ENCODE measurements at regions not wholly inside any gene's neighbourhood (a gene's known extent, or its start where the extent isn't known, plus 50 kb on each side); places are given as distances from the start of the nearest gene placed in this dataset.
"Not testable (repeated sequence)": the region's sequence is repeated elsewhere in the genome, so short reads cannot be mapped to it uniquely, and the experiment has no call there.

DNA sequence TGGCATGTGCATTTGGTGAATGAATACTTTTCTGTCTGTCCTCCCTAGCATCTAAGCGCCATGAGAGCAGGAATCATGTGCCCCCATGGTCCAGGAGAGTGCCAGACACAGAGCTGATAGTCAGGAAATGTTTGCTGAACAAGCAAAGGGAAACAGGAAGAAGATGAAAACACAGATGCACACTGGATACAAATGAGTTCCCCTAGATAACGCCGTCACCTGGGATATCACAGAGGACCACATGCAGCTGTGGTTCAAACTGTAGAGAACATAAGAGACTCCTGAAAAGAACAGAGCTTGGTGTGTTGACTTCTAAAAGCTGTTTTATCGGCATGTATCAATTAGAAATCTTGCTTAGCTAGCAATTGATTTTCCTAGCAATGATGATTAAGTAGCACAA lies 293.7 kb downstream of the BTBD3 start:
- no peak for DNase-seq

DNA sequence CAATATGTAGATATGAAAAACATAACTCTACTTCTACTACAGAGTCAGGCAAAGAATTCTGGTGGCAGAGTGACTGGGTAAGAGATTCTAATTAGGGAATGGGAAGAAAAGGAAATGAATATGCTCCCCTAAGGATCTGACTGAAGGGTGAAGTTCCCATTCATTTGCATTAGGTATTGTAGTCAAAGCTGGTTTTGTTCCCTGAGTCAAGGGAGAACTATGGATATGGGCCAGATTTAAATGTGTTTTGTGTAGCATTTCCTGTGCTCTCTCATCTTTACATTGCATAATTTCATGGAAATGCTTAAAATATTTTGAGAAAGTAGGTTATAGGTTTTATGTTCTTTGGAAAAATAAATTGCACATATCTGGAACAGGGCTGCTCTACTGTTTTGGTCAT lies 299.7 kb downstream of the BTBD3 start:
- DNase-seq, result no peak

DNA sequence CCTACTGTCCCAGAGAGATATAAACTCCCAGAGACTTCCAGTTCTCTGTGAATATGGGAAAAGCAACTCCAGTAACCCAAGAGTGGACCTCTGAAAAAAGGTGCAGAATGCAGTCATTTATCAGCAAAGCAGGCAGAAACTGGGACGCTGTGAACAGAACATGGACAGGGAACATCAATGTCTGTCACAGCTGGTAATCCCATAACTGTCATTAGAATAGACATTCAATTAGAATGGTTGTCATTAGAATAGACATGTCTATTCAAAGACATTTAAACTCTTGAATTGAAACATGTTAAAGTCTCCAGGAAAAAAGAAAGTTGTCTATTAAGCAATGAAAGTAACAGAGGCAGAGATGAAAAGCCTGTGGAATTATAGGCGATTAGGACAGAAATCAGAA lies 302.1 kb downstream of the BTBD3 start:
- no peak for DNase-seq

DNA sequence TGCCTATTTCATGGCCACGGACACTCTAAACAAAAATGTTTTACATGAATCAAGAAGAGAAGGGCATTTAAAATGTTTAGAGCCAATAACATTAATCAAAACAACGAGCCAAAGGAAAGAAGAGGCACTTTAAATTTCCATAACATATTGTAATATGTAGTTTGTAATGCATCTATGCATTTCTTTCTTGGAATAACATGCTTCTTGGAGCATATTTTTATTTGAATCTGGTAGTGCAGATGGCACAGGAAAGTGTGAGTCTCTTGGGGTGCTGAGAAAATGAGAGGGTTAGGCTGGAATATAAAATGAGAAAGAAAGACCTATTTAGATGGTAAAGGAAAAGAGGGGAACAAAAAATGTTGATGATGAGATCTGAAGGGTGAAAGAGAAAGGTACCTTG lies 305.4 kb downstream of the BTBD3 start:
- DNase-seq, result no peak

DNA sequence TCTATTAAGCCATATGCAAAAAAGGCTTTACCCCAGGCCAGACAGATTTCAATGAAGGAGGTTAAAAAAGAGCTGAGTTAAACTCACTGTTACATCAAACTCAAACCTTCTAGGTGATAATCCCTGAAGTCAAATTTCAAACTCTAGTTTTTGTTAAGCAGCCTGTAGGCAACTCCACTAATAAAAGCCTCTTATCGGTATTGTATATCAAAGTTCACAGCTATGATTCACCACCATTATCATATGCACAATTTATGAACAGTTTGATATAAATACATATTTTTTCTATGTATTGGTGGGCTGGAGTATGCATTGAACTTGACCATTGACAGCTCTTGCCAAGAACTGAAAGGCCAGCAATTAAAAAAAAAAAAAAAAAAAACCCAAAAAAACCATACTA lies 308.2 kb downstream of the BTBD3 start:
- no peak for DNase-seq

DNA sequence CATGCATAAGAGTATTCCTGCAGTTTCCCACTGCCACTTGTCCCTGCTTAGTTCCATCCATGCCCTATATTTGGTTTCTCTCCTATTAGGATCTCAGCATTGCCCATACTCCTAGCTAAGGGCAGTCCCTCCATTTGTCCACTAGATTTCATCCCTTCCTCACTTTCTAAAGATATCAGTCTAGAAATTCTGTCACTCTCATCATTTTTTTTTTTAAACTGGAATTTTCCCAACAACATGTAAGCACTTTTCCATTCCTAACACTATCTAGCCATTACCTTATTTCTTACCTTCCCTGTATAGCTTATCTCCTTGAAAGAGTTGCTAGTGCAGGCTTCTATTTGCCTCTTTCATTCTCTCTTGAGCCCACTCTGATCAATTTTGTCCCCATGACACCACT lies 312.2 kb downstream of the BTBD3 start:
- no peak for DNase-seq

DNA sequence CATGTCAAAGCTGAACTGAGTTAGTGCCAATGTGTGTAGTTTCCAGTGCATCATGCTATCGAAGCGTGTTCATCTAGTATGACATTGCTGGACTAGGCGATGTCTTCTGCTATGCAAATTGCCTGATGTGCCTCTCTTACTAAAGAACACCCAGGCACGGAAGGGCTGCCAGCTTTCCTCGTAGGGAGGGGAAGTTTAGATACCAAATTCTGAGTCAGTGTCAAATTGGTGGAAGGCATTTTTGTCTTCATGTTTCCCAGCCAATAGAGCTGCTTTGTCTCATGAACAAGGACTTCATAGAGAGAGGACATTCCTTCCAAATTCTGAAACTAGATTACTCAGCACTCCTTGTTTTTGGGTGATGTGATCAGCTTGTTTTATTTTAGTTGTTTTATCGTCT lies 320.1 kb downstream of the BTBD3 start:
- DNase-seq, result no peak

DNA sequence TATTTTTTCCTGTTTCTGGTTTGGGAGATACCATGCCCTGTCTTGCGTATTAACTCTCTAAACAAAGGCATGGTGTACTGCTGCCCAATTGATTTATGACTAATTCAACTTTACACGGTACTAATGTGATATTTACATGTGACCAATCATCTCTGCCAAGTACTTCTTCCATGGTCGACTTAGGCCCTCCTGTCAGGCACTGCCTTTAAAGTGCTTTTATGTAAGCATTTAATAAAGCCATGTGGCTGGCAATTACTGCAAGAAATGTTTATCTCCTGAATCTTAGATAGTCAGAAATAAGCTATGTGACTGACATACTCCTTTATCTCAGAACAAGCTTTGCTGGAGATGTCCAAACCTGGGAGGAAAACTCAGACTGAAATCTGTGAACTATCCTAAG lies 323.4 kb downstream of the BTBD3 start:
- no peak for DNase-seq

DNA sequence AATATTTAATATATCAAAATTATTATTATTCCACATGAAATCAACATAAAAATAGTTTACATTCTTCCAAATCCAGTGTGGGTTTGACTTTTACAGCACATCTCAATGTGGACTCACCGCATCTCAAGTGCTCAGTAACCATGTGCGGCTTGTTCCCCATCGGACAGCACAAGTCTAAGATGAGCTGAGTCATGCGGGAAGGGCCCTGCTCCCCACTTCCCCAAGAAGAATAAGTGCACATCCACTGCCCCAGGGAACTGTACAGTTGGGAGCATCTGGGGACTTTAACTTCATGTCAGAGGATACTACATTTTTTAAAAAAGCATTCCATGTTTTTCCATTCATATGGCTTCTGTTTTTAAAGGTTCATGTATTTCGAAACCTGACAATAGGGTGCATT lies 325.6 kb downstream of the BTBD3 start:
- DNase-seq, result no peak

DNA sequence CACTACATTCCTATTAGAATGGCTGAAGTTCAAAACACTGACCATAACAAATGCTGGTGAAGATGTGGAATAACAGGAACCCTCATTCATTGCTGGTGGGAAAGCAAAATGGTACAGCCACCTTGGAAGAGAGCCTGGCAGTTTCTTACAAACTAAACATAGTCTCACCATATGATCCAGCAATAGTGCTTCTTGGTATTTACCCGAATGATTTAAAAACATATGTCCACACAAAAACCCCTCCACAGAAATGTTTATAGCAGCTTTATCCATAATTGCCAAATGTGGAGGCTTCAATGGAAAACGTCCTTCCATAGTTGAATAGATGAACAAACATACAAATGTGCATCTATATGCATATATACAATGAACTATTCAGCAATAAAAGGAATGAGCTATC lies 330.8 kb downstream of the BTBD3 start:
- no peak for DNase-seq

DNA sequence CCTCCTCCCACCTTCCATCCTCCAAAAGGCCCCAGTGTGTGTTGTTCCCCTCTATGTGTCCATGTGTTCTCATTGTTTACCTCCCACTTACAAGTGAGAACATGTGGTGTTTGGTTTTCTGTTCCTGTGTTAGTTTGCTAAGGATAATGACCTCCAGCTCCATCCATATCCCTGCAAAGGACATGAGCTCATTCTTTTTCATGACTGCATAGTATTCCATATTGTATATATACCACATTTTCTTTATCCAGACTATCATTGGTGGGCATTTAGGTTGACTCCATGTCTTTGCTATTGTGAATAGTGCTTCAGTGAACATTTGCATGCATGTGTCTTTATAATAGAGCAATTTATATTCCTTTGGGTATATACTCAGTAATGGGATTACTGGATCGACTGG lies 333.0 kb downstream of the BTBD3 start:
- DNase-seq, result not testable (repeated sequence)

DNA sequence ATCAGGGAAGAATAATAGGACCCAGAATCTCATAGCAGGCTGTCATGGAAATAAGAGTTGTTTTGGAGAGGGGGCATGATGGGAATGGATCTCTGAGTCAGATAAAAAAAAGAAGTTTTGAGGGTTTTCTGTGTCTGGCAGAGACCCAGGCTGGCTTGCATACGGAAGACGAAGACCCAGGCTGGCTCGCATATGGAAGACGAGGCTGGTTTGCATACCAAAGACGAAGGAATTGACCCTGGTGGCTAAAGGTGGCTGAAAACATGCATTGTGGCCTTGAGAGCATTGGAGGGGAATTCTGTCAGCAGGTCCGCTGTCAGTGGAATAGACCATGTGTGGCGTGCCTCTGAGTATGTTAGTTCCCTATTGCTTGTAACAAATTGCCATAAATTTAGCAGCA lies 335.1 kb downstream of the BTBD3 start:
- DNase-seq, result no peak

DNA sequence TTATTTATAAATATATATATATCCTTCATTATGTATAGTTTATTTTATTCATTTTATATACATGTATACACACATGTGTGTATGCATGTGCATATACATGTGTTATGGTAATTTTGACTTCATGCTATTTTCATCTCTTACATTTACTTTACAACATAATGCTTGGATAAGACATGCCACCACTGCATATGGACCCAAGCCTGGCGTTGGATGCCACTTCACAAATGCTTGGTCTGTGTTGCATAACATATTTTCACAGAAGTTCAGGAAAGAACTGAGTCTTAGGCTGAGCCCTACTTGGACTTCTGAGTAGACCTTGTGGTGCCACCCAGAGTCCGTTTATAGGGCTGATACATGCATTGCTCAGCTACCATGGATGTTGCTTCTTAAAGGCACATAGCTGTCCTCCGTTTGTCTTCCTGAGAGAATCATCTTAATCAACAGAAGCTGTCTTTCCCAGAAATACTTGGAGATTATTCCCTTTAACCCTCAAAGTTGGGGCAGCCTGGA lies 337.8 kb downstream of the BTBD3 start:
- no peak for DNase-seq

DNA sequence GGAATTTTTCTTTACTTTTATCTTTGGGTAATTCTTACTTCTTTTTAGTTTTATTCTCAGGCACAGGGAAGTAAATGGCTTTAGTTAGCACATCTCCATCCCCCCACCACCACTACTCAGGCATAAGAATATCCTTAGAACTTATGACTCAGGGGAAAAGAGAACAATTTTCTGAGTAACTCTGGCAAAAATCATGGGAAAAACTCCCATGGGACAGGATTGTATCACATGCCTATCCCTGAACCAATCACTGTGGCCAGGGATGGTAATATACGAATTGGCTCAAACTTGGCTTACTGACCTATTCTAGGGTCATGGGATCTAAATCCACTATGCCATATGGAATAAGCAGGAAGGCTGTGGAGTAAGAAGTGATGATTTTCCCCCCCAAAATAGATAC lies 339.1 kb downstream of the BTBD3 start:
- DNase-seq, result no peak

DNA sequence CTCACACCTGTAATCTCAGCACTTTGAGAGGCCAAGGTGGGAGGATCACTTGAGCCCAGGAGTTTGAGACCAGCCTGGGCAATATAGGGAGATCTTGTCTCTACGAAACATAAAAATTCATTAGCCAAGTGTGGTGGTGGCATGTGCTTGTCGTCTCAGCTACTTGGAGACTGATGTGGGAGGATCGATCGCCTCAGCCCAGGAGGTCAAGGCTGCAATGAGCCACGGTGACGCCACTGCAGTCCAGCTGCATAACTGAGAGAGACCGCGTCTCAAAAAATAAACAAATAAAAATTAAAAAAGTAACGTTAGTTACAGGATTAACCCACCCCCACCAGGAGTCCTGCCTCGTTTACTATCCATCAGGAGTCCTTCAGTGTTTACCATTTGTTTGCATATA lies 345.1 kb downstream of the BTBD3 start:
- no peak for DNase-seq

DNA sequence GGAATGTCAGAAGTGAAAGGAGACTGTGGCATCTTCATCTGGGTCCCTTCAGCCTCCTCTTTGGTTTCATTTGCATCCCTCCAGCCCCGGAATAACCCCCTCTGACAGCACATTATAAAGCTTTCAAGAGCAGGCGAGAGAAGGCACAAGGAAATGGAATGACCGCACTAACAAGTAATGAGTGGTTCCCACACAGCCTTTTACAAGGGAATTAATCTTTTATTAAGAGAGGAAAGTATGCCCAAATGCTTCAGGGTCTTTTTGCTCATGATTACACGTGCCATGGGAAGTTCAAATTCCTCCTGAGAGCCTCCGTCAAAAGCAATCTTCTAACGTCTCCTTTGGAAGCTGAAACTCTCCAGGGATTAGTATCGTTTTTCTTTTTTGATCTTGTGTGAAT lies 347.0 kb downstream of the BTBD3 start:
- DNase-seq, result no peak

DNA sequence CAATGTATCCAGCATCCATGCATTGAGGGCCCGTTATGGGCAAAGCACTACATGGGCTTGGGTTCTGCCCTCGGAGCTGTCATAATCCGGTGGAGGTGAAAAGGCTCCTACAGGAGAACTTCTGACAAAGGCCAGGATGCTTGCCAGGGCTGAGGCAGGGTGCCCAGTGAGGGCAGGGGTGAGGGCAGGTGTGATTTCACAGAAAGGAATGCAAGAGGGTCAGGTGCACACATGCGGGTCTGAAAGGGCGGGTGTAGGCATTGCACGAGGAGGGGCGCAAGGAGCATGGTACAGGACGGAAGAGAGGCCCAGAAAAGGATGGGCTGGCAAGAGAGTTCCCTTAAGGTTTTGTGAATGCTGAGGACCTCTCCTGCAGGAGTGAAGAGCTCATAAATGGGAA lies 348.0 kb downstream of the BTBD3 start:
- DNase-seq, result no peak

DNA sequence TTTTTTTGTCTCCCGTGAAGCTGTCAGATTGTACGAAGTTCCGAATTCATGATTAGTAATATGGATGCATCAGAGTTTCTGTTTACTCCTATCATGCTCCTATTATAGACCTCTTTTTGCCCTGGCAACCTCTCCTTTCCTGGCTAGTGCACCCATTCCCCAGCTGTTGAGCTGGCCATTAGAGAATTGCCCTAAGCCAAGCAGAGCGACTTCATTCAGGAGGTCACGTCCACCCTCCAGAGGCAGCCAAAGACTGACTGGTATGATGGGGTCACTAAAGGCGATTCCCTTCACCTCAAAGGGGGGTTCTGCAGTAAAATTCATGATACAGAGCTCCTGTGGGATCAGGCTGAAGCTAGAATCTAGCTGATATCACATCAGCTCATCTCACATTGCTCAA lies 351.9 kb downstream of the BTBD3 start:
- no peak for DNase-seq

DNA sequence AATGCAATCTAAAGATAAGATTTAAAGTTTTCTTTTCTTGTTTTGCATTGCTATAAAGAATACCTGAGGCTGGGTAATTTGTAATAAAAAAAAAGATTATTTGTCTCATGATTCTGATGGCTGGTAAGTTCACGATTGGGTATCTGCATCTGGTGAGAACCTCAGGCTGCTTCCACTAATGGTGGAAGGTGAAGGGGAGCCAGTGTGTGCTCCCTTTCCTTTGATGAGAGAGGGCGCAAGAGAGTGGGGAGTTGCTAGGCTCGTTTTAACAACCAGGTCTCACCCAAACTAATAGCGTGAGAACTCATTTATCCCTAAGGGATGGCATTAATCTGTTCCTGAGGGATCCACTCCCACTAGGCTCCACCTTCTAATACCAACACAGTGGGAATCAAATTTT lies 353.2 kb downstream of the BTBD3 start:
- DNase-seq, result no peak

DNA sequence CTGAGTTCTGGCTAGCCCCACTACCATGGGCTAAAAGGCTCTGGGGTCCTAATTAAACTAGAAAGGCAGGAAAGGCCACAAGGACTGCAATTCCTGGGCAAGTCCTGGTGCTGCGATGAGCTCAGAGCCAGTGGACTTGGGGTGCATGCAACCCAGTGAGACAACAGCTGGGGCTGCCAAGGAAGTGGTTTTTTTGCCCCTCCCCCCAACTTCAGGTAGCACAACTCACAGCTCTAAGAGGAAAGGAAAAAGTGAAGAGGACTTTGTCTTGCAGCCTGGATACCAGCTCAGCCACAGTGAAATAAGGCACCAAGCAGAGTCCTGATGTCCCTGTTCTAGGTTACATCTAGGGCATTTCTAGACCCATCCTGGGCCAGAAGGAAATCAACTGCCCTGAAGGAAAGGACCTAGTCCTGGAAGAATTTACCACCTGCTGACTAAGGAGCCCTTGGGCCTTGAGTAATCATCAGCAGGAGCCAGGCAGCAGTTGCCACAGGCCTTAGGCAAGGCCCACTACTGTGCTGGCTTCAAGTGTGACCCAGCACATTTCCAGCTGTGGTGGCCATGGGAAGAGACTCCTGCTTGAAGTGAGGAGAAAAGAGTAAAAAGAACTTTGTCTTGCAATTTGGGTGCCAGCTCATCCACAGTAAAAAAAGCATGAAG lies 358.4 kb downstream of the BTBD3 start:
- DNase-seq, result no peak

DNA sequence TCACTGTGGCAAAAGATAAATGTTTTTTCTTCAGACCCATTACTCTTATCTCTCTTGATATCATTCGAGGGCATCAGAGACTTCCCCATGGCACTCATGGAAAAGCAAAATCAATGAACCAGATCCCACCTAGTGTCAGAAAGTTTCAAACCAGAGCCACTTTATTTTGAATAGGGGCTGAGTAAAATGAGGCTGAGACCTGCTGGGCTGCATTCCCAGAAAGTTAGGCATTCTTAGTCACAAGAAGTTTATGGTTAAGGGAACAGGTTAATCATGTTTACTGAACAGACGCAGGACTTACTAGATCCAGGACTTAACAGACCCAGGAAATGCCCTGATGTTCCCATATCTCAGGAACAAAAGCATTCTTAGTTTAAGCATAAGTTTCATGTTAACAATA lies 369.9 kb downstream of the BTBD3 start:
- no peak for DNase-seq

DNA sequence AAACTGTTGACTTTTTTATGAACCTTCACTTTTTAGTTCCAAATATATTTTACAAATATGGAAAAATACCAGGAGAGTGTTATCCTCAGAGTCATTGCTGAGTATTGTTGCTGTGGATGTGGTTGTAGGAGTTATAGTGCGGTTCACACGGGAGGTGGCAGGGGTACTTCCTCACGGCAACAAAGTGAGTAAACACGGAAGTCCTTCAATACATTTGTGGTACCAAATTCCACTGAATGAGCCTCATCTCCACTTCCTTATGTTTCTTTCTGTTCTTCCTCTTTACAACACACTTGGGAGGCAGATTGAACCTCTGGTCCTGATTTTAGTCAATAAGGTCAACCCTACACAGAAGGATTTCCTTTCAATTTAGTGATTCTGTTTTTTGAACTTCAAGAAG lies 371.8 kb downstream of the BTBD3 start:
- no peak for DNase-seq

DNA sequence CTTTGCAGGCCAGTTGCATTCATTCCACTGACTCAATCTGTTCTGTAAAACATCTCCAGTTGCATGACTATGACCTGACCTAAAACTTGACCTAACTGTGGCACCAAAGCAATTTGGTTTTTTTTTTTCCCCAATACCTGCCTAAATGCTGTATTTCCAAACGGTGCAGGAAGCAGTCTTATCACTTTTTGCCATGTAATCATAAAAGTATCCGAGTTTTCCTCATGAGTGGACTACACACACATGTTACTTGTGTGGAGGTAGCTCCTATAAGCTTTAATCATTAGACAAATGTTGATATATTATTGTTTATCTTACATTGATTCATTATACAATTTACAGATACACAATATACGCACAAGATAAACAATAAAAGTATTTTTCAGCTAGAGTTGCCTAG lies 373.7 kb downstream of the BTBD3 start:
- no peak for DNase-seq

DNA sequence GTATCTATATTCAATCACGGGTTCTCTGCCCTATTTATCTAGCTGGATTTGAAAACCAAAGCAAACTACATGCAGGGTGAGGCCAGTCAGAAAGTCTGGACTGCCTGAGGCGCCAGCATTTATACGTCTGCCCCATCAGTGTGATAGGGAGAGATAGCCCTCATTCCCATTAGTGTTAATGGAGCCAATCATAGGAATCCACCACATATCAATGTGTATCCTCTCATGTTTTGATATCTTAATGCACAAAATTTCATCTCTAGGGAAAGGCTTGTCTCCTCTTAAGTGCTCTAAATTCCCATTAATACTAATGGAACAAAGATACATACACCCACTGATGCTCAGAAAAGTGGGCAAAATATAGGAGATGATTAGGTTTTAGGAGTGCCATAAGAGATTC lies 376.2 kb downstream of the BTBD3 start:
- DNase-seq, result no peak

DNA sequence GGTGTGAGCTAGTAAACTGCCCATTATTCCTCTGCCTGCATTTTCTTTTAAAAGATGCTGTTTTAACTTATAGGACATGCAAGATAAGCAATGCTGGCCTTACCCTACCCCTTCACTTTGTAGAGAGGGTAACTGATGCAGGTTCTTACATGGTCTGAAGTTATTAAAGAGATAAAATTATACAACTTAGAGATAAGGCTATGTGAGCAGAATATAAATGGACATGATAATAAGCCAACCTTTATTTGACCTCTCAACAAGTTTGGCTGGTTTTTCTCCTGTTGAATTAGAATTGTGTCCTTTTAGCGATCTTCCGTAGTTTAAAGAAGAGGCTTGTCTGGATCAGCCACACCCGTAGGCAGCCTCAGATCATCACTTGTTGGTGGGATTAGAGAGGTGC lies 377.0 kb downstream of the BTBD3 start:
- no peak for DNase-seq

All from stimulated activated CD4-positive, alpha-beta T cell treated with anti-CD3 and anti-CD28 coated beads, Interleukin-4, amount 100 ng/mL, for 4 hours (primary cell).